ENCODE measurements at regions not wholly inside any gene's neighbourhood (a gene's known extent, or its start where the extent isn't known, plus 50 kb on each side); places are given as distances from the start of the nearest gene placed in this dataset.

DNA sequence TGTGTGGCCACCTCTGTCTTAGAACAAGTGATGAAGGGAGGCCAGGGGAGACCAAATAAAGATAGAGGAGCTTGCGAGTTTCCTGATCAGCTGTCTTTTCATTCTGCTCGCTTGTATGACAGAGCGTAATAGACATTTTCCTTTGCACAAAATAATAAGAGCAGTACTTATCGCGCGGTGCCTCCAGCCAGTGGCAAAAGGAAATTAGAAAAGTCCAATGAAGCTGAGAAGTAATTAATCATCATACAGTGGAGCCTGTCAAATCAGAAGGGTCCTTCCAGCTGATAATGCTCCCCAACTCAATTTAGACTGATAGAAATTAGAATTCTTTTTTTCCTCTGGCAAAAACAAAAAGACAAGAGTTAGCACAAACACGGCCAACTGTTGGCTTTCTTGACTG, 307.0 kb upstream of the IRX5 start:
- H3K36me3 ChIP-seq (ENCODE audit: insufficient read depth, low read length), result no peaks in the 10 kb centered on the region
- no peak for DNase-seq
- Mint-ChIP-seq H3K36me3 (ENCODE audit: low read depth) (no peaks in the 10 kb centered on the region), H3K4me1 (ENCODE audit: low read depth) (no peaks in the 10 kb centered on the region), H3K9me3 (no peaks in the 10 kb centered on the region), H3K4me3 (no peak overlapping the region), H3K27me3 (peaks cover 14% of the 10 kb centered on the region), H3K27ac (no peak overlapping the region)
- no peaks in the 10 kb centered on the region for H3K4me1 ChIP-seq (ENCODE audit: insufficient read depth, low read length)
- H3K9me3 ChIP-seq (ENCODE audit: control insufficient read depth in 1 of 2, insufficient read depth in 1 of 2, low read length in 2 of 2), result peaks cover 0 to 6% of the 10 kb centered on the region in 2 experiments
- no peak overlapping the region for H3K4me3 ChIP-seq (ENCODE audit: low read length)
- no peaks in the 10 kb centered on the region for H3K27me3 ChIP-seq (ENCODE audit: control insufficient read depth in 1 of 2, insufficient read depth in 2 of 2, low read length in 2 of 2)
- TF ChIP-seq, protein P1, sequence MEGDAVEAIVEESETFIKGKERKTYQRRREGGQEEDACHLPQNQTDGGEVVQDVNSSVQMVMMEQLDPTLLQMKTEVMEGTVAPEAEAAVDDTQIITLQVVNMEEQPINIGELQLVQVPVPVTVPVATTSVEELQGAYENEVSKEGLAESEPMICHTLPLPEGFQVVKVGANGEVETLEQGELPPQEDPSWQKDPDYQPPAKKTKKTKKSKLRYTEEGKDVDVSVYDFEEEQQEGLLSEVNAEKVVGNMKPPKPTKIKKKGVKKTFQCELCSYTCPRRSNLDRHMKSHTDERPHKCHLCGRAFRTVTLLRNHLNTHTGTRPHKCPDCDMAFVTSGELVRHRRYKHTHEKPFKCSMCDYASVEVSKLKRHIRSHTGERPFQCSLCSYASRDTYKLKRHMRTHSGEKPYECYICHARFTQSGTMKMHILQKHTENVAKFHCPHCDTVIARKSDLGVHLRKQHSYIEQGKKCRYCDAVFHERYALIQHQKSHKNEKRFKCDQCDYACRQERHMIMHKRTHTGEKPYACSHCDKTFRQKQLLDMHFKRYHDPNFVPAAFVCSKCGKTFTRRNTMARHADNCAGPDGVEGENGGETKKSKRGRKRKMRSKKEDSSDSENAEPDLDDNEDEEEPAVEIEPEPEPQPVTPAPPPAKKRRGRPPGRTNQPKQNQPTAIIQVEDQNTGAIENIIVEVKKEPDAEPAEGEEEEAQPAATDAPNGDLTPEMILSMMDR (IDR thresholded peaks at IDR 0.05), result no peak
- ChIA-PET CTCF (no interaction called here), POLR2A (interaction anchor here (0.6 kb wide), 1 partner anchor 15 kb away, joined by 3 read pairs; no protein-coding TSS in a partner anchor)
- no peak for ATAC-seq (ENCODE audit: poor library complexity)
- H3K27ac ChIP-seq (ENCODE audit: low read depth in 1 of 2, low read length in 2 of 2), result no peak overlapping the region
- intact Hi-C loops (cut with DNase I, micrococcal nuclease), result no loop called here

DNA sequence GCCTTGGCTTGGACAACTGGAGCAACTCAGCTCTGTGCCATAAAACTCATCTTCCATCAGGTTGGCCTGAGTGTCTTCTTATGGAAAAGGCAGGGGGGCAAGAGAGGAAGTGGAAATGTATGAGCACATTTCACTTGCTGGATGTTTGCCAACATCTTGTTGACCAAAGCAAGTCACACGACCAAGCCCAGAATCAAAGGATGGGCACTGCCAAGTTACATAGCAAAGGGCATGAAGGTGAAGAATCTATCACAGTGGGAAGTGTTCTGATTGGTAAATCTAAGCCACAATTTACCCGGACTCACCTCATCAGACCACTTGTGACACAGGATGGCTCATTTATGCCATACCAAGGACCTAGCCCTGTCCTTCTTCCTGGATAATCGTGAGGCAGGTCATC, 310.5 kb upstream of the IRX5 start:
- H3K9me3 ChIP-seq (ENCODE audit: control insufficient read depth in 1 of 2, insufficient read depth in 1 of 2, low read length in 2 of 2), result peaks cover 0 to 3% of the 10 kb centered on the region in 2 experiments
- H3K27ac ChIP-seq (ENCODE audit: low read depth in 1 of 2, low read length in 2 of 2), result no peak overlapping the region
- no peaks in the 10 kb centered on the region for H3K27me3 ChIP-seq (ENCODE audit: control insufficient read depth in 1 of 2, insufficient read depth in 2 of 2, low read length in 2 of 2)
- intact Hi-C loops (cut with DNase I, micrococcal nuclease), result no loop called here
- Mint-ChIP-seq H3K4me1 (ENCODE audit: low read depth) (no peaks in the 10 kb centered on the region), H3K9me3 (no peaks in the 10 kb centered on the region), H3K36me3 (ENCODE audit: low read depth) (no peaks in the 10 kb centered on the region), H3K27ac (no peak overlapping the region), H3K27me3 (peaks cover 14% of the 10 kb centered on the region), H3K4me3 (no peak overlapping the region)
- TF ChIP-seq, protein P1 (IDR thresholded peaks at IDR 0.05), result no peak
- ChIA-PET POLR2A (no interaction called here), CTCF (no interaction called here)
- DNase-seq (no peak), ATAC-seq (ENCODE audit: poor library complexity) (no peak)
- no peaks in the 10 kb centered on the region for H3K4me1 ChIP-seq (ENCODE audit: insufficient read depth, low read length)
- H3K36me3 ChIP-seq (ENCODE audit: insufficient read depth, low read length), result no peaks in the 10 kb centered on the region
- no peak overlapping the region for H3K4me3 ChIP-seq (ENCODE audit: low read length)

DNA sequence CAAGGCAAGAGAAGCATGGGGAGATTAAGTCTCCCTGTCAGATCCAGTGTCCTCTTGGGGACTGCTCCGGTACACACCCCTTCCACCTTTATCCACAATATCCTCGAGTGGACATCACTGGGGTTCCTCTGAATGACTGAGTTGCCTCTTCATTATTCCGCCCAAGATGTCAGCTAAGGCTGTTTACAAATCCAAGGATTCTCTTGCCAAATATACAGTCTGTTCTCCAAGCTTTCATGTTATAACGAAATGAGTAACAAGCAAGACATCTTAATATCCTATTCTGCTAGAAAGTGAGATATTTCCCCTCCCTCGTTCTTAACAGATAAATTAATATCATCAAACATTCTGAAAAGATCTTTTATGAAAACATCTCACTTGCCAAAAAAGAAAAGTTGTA, 314.1 kb upstream of the IRX5 start:
- ATAC-seq (ENCODE audit: poor library complexity) (no peak), DNase-seq (no peak)
- ChIA-PET POLR2A (no interaction called here), CTCF (no interaction called here)
- no peaks in the 10 kb centered on the region for H3K36me3 Mint-ChIP-seq (ENCODE audit: low read depth)
- Histone ChIP-seq H3K4me1 (ENCODE audit: insufficient read depth, low read length) (no peaks in the 10 kb centered on the region), H3K4me3 (ENCODE audit: low read length) (no peak overlapping the region), H3K27me3 (ENCODE audit: control insufficient read depth in 1 of 2, insufficient read depth in 2 of 2, low read length in 2 of 2) (peaks cover 0 to 2% of the 10 kb centered on the region in 2 experiments), H3K27ac (ENCODE audit: low read depth in 1 of 2, low read length in 2 of 2) (no peak overlapping the region), H3K9me3 (ENCODE audit: control insufficient read depth in 1 of 2, insufficient read depth in 1 of 2, low read length in 2 of 2) (peaks cover 0 to 3% of the 10 kb centered on the region in 2 experiments), H3K36me3 (ENCODE audit: insufficient read depth, low read length) (no peaks in the 10 kb centered on the region)
- peaks cover 6% of the 10 kb centered on the region for H3K27me3 Mint-ChIP-seq
- intact Hi-C loops (cut with DNase I, micrococcal nuclease), result no loop called here
- TF ChIP-seq, protein P1 (IDR thresholded peaks at IDR 0.05), result no peak
- H3K4me3 Mint-ChIP-seq, result no peak overlapping the region
- peaks cover 5% of the 10 kb centered on the region for H3K9me3 Mint-ChIP-seq
- no peak overlapping the region for H3K27ac Mint-ChIP-seq
- H3K4me1 Mint-ChIP-seq (ENCODE audit: low read depth), result no peaks in the 10 kb centered on the region

All from CD4-positive, alpha-beta T cell (primary cell).